Activated T-helper 1 cell treated with Interleukin-2 at 50 U/mL for 16 hours (primary cell): ENCODE measurements at regions not wholly inside any gene's neighbourhood (a gene's known extent, or its start where the extent isn't known, plus 50 kb on each side); places are given as distances from the start of the nearest gene placed in this dataset.
"Not testable (repeated sequence)": the region's sequence is repeated elsewhere in the genome, so short reads cannot be mapped to it uniquely, and the experiment has no call there.

Source experiments
- DNase-seq: peaks from one replicate; pipeline ENCODE4 v3.0.0-alpha.2; 2020; ENCODE audit warnings: low read depth

DNA sequence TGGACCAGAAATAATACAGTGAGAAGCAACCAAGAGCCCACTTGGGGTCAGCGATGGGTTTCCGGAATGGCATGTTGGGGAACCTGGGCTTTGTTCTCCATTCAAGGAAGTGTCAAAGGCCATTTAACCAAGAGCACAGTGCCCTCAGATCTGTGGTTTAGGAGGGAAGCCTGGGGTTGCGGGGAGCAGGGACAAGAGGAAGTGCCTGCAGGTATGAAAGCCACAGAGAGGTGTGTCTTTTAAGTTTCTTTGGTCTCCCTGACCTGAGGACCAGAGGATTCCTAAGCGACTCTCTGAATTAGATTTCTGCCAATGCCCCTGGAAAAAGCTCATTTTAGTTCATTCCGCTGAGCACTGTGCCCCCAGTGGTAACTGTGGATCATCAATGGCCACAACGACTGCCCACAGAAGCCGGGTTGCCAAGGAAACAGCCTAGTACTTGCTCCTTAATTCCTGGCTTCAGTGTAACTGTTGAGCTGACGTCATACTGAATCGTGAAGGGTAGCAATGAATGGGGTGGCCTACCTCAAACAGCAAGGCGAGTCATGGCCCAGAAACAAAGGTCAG, 107.3 kb upstream of the SPIN1 start:
- no peak for DNase-seq

DNA sequence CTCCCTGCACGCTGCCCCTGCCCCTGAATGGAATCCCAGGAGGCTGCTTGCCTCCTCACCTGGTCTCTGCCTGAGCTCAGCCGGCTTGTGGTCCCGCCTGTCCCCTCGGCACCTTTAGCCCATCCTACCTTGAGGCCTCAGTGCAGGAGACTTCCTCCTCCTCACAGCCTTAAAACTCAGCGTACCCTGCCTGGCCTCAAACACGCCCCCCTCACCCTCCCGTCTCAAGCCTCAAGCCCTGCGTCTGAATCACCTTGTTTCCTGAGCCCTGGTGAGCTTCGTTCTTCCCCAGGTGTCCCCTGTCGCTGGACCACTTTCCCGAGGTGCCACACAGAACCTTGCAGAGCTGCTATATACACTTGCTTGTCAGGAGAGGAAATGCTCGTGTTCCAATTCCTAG, 110.2 kb upstream of the SPIN1 start:
- DNase-seq, result no peak

DNA sequence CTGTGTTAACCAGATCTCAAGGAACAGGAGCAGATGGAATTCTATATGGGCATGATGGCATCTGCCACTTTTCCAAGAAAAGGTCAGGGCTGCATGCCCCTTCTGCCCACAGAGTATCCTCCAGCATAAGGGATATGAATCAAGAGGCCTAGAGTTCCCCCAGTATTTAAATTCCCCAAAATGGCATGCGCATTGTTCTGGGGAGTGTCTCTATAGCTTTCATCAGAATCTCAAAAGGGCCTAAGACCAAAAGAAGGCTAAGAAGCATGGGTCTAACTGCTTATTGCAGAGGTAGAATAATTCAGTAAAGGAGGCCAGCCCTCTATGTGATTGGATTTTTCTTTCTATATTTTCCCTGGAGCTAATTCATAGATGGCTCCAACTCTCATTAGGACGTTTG, 114.2 kb upstream of the SPIN1 start:
- DNase-seq, result no peak

DNA sequence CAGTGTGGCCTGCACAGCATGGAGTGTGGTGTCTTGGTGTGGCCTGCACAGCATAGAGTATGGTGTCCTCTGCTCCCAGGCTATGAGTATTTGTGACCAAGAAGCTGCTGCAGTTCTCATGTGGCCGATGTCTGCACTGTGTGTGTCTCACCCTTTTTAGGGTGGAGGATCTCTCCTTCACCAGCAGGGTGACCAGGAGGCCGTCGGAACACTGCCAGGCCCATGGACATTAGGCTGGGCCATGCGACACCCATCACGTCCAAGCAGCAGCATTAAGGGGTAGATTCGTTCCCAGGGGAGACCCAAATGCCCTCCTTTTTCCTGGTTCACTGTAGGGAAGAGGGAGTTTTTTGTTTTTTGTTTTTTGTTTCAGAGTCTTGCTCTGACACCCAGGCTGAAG, 115.3 kb upstream of the SPIN1 start:
- DNase-seq, result no peak

DNA sequence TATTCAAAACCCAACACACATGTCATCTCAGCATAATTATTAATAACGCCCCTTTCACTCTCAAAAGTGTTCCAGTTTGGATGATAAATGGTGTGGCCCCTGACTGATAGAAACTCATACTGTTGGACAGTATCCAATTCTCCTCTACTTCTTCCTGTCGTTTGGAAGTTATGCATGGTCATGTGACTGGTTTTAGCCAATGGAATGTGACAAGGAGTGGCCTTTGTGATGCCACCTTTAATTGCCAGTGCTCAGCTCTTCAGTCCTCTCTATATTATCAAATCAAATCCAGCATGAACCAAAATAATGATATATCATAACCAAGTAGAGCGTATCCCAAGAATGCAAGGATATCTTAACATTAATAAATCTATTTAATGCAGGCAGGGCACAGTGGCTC, 117.8 kb upstream of the SPIN1 start:
- no peak for DNase-seq

DNA sequence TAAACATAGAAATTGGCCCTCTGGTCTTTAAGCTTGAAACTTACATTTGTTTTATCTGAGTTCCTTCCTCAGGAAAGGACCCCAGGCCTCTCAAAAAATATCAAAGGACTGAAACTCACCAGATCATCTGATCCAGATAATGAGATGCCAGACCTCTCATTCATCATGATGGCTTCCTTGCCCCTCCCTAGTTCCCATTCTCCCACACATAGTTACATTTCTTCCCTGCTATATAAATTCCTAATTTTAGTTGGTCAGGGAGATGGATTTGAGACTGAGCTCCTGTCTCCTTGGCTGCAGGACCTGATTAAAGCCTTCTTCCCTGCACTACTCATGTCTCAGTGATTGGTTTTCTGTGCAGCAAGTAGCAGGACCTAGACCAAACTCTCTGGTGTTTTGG, 119.4 kb upstream of the SPIN1 start:
- no peak for DNase-seq

DNA sequence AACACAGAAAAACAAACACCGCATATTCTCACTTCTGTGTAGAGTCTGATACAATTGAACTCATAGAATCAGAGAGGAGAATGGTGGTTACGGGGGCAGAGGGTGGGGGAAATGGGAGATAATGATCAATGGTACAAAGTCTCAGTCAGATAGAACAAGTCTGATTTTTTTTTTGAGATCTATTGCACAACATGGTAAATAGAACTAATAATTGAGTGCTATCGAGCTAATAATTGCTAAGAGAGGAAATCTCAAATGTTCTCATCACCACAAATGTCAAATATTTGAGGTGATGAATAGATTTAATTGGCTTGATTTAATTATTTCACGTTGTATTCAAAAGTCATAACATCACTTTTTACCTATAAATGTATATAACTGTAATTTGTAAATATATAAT, 121.0 kb upstream of the SPIN1 start:
- no peak for DNase-seq

DNA sequence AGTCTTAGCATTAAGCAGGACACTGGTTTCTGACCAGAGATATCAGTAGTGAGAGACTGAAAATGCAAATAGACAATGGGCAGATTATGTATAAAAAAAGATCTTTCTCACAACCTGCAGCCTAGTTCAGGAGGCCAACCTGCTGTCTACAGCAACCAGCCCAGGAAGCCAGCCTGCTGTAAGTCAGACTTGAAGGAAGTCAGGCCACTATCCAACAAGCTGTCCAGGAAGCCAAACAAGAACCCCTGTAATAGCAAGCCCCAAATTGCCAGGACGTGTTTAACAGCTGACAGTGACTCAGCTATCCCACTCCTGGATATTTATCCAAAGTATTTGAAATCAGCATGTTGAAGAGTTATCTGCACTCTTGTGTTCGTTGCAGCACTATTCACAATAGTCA, 121.8 kb upstream of the SPIN1 start:
- no peak for DNase-seq

DNA sequence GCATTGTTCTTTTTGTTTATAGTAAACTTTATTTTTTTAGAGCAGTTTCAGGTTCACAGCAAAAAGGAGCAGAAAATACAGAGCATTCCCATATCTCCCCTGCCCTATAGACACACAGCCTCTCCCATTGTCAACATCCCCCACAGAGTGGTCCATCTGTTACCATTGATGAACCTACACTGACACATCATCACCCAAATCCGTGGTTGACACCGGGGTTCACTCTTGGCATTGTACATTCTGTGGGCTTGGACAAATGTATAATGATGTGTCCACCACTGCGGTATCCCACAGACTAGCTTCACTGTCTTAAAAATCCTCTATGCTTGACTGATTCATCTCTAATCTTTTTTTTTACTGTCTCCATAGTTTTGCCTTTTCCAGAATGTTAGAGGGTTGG, 120.7 kb upstream of the SPATA31C2 start:
- DNase-seq, result no peak

DNA sequence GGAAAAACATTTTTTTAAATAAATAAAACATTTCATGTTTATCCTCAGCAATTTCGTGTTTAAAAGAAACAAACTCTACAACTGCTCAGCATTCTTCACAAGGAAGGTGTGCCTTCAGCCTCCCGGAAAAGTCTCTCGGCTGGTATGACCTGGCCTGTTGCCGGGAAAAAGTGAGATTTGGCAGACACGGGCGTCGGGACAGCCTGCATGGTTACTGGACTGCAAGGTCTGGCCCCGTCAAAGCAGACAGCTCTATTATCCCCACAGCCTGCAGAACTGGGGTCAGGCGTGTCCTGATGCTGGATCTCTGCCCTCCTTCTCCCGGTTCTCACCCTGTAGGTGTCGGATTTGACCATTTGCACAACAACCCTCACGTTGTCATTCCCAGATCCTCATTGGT, 120.3 kb upstream of the SPATA31C2 start:
- no peak for DNase-seq

DNA sequence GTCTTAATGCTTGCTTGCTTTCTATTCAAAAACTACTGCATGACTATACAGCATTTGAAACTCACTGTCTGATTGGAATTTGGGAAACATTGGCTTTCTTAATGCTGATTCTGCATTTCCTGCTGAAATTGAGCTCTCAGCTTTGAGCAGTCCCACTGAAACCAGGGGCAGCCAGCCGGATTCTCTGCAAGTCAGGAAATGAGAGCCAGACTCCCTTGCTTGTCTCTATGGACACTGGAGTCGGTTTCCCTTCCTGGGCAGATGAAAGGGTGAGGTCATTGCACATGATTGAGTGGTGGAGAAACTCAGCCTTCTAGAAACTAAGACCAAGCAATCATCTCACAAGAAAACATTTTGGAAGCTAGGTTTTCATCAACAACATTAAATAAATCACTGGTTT, 119.7 kb upstream of the SPATA31C2 start:
- DNase-seq, result no peak

DNA sequence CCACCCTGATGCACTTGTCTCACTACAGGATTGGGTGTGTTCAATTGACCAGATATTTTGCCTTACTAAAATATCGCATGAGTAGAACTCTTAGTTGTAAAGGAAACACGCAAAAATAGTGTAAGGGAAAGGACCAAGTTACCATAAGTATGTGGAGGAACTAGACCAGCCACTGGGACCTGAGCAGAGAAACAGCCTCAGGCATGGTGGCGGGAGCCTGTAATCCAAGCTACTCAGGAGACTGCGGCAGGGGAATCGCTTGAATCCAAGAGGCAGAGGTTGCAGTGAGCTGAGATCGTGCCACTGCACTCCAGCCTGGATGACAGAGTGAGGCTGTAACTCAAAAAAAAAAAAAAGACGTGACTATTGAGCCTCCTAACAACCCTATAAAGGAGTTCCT, 117.9 kb upstream of the SPATA31C2 start:
- DNase-seq, result no peak

DNA sequence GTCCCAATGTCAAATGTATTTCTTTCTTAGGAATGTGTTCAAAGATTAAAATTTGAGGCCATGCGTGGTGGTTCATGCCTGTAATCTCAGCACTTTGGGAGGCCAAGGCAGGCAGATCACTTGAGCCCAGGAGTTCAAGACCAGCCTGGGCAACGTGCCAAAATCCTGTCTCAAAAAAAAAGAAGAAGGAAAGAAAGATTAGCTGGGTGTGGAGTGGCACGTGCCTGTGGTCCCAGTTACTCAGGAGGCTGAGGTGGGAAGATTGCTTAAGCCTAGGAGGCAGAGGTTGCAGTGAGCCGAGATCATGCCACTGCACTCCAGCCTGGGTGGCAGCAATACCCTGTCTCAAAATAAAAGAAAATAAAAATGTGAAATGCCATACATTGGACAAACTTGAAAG, 117.5 kb upstream of the SPATA31C2 start:
- DNase-seq, result not testable (repeated sequence)

DNA sequence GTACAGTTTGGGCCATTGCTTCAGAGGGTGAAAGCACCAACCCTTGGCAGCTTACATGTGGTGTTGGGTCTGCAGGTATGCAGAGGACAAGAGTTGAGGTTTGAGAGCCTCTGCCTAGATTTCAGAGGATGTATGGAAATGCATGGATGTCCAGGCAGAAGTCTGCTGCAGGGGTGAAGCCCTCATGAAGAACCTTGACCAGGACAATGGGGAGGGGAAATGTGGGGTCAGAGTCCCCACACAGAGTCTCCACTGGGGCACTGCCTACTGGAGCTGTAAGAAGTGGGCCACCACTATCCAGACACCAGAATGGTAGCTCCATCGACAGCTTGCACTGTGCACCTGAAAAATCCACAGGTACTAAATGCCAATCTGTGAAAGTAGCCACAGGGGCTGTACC, 113.6 kb upstream of the SPATA31C2 start:
- DNase-seq, result no peak

DNA sequence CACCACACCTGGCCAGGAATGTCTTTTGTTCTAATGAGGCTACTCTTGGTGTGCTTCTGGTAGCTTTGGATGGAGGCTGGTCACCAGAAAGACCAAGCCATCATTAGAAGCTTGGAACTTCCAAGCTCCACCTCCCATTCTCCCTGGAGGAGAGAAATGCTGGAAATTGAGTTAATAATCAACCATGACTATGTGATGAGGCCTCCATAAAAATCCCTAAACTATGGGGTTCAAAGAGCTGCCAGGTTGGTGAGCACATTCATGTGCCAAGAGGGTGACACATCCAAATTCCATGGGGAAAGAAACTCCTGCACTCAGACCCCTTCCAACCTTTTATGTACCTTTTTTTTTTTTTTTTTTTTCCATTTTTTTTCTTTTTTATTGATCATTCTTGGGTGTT, 105.5 kb upstream of the SPATA31C2 start:
- no peak for DNase-seq

DNA sequence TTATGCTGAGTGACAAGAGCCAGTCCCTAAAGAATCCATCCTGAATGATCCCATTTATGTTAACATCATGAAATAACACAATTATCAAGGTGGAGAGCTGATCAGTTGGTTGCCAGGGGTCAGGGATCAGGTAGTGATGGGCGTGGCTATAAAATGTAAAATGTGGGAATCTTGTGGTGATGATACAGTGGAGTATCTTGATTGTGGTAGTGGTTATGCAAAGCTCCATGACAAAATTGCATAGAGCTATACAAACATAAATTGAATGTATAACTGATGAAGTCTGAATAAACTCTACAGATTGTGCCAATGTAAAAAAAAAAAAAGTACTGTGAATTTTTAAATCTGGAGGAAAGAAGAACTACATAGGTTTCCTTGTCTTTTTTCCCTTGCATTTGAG, 104.6 kb upstream of the SPATA31C2 start:
- no peak for DNase-seq

DNA sequence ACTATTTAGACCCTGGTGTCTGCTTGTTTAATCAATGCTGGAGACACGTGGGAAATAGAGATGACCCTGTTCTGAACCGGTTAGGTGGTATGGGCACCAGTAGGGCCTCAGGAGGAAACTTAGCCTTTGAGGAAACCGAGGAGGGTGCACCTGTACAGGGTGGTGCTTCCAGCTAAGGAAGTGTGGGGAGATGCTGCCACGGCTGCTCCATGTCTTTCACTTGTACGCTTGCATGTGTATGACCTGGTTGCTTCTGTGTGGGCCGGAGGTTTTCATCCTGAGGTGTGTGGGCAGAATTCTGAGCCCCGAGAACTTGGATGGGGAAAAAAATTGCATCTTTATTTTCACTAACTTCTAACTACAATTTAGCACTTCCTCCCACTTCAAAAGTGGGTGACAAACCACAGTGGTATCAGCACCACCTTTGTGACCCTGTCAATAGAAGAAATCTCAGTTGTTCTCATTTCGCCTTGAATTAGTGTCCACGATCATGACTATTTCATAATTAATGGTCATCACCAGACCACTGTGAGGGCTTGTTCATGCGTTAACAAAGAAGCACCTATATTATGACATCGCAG, 99.8 kb upstream of the SPATA31C2 start:
- no peak for DNase-seq

DNA sequence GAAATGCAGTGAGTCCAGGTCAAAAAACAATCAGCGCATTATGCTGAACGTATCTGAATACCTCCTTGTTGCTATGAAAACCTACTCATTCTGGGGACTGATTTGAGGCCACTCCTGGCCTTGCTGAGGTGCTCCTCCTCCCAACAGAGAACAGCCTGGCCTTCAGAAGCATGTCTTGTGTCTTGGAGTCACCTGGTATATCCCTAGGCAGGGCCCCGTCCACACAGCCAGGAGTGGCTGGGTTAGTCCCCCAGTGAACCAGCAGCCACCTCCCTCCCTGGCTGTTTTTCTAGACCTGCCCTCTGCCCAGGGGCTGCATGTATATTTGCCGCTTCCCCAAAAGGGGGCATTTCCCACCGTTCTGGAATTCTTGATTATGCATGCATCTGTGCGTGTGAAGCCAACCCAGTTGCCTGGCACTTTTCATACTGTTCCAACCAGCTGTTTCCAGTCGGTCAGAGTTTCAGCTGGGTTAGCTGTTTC, 99.2 kb upstream of the SPATA31C2 start:
- DNase-seq, result no peak

DNA sequence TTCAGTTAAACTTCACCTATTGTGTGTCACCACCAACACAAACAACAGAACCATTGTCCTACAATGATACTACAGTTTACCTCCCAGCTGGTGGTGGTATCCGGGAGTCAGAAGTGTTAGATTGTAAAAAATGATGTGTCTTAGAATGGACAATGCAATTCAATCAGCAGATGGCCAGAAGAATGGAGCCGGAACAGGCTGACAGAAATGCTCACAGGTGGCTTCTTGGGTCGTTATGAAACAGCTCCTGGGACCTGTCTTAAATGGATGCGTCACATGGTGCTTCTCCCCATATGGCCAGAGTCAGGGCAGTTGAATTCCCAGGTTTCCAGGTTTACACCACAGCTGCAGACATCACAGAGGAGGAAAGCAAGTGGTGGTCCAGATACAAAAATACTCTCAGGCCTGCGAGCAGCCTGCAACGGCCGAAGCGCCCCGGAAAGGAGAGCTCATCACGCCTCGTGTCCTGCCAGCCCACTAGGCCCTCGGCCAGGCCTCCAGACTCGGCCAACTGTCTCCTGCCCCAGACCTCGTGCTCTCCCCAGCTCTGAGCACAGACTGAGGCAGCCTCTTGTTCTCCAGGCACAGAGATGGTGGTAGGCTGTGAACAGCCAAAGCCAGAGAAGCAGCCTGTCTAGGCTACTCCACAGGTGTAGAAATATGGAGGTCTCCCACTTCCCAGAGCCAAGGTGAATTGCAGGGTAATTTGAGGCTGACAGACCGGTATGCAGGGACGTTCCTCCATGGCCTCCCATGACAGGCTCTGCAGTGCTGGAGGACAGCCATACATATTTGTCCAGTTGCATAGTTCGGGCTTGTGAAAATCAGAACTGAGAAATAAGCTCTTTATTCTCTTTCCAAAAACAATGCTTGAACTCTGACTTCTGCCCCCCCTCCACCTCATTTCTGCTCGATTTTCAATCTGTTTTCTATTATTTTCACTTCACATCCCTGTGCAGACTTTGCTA, 98.5 kb upstream of the SPATA31C2 start:
- DNase-seq, result no peak

DNA sequence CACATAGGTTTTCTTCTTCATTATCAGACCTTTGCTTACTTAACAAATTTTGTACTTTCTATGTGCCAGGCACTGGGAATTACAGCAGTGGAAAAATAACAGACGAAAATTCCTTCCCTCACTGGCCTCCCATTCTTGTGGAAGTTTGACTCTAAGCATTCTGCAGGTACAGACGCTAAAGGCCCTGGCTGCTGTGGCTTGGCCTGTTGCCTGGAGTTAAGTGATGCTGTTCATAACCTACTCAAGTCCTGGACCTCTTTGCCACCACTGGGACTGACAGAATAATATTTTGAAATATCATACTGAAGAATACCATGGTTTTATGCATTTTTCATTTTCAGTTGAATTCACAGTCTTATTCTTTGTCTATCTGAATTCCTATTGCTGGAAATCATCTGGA, 97.3 kb upstream of the SPATA31C2 start:
- DNase-seq, result no peak

DNA sequence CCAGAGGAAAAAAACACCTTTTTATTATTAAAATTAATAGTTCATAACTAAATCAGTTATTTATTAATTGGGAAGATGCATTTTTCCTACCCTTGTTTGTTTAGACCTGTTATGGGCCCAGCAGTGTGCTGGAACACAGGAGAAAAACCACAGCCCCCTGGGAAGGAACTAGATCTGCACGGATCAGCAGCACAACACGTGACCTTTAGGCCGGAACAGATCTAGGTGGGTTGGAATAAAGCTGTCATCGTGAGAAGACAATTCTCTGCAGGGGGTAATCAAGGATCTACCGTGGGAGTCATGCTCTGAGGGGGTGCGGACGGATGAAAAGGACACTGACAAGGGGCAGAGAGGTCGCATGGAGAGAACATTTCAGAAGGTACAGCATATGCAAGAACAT, 95.8 kb upstream of the SPATA31C2 start:
- no peak for DNase-seq

DNA sequence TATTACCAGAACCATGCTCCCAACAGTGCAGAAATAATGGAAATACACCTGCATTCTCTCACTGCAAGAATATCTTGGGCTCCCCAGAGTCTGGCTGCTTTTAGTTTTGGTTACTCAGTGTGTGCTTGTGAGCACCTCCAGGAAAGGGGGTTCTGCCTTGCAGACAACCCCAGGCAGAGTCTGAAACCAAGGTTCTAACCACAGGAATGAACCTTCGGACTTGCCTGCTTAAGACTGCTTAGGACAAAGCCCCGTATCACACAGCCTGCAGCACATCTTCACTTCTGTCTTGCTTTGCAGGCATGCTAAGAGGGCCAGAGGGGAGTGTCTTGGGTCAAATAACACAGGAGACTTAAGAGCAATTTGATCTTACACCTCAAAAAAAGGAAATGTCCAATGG, 94.8 kb upstream of the SPATA31C2 start:
- DNase-seq, result no peak

DNA sequence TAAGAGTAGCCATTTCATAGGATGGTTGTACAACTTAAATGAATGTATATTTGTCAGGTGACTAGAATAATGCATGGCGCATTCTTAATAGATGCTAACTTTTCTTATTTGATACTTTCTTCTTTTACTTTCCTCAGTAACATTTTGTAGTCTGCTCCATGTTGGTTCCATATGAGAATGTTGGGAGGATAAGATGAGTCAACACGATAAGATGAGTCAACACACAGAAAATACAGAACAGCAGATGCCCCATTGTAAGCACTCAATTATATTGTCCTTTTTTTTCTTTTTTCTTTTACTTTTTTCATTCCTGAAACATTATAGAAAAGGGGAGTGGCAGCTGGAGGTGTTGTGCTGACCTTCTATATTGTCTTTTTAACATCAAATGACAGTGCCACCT, 92.3 kb upstream of the SPATA31C2 start:
- no peak for DNase-seq
